ENCODE measurements at regions not wholly inside any gene's neighbourhood (a gene's known extent, or its start where the extent isn't known, plus 50 kb on each side); places are given as distances from the start of the nearest gene placed in this dataset.

- Histone ChIP-seq H3K9me3 (replicated peaks; ENCODE audit: control insufficient read depth, insufficient read depth, low read length) (no peaks in the 10 kb centered on the region), H3K79me2 (ENCODE audit: control insufficient read depth, insufficient read depth, low read length) (no peaks in the 10 kb centered on the region), H3K27me3 (replicated peaks in 1 of 2; ENCODE audit: control insufficient read depth in 2 of 2, insufficient read depth in 2 of 2, low read length in 1 of 2) (0 out of 4 replicates have a peak, but pooled peaks cover 1 to 3% of the 10 kb centered on the region in 2 experiments), H3K36me3 (ENCODE audit: control insufficient read depth in 2 of 2, insufficient read depth in 2 of 2, low read length in 1 of 2) (no peaks in the 10 kb centered on the region), H3K9ac (ENCODE audit: control insufficient read depth, insufficient read depth, low read length) (no peak overlapping the region), H3K4me2 (ENCODE audit: control insufficient read depth, insufficient read depth) (no peak overlapping the region), H4K20me1 (ENCODE audit: control insufficient read depth, insufficient read depth) (no peaks in the 10 kb centered on the region), H3K4me3 (no peak overlapping the region), H3K4me1 (ENCODE audit: control insufficient read depth, insufficient read depth, low read length) (0 out of 2 replicates have a peak, but pooled peaks cover 3% of the 10 kb centered on the region), H2AFZ (ENCODE audit: control insufficient read depth, low read depth, low read length) (no peak overlapping the region), H3K27ac (ENCODE audit: control insufficient read depth, insufficient read depth) (no peak overlapping the region)
- FAIRE-seq (no peak), DNase-seq (ENCODE audit: low read depth, low spot score) (no peak), ATAC-seq (no peak)
- SMC1A ChIA-PET (ENCODE audit: uncharacterized antibody, unreplicated experiment), result interaction anchor here (1.1 to 14.4 kb wide), 3 partner anchors 9 to 118 kb away, joined by 3 to 141 read pairs (median 3); no protein-coding TSS in a partner anchor
- TF ChIP-seq ZNF24 (IDR thresholded peaks at IDR 0.05), result no peak
- 0 out of 2 replicates have a peak, but pooled peaks have one; percentile 7 for TF ChIP-seq RAD21 (IDR thresholded peaks at IDR 0.05; ENCODE audit: insufficient read depth, low read depth, low read length)
- no peak for TF ChIP-seq KLF5 (IDR thresholded peaks at IDR 0.05; ENCODE audit: partially characterized antibody)
- no peak for TF ChIP-seq SUZ12 (IDR thresholded peaks at IDR 0.05; ENCODE audit: unreplicated experiment)
- no peak for TF ChIP-seq CHD4 (IDR thresholded peaks at IDR 0.05)
- TF ChIP-seq KDM1A (IDR thresholded peaks at IDR 0.05; ENCODE audit: borderline replicate concordance), result no peak
- RAD21 ChIA-PET (ENCODE audit: unreplicated experiment), result interaction anchor here (12.5 kb wide), 1 partner anchor 66 kb away, joined by 156 read pairs; no protein-coding TSS in a partner anchor
- WGBS (ENCODE audit: insufficient coverage, insufficient replicate concordance, low lambda C conversion rate, missing lambda C conversion rate), result 46% methylated on average over 9 of the region's 9 CpGs
- in situ Hi-C loops (cut with MboI), result no loop called here
- POLR2A ChIA-PET, result no interaction called here
- no TSS peak for BruUV-seq (replicated peaks)
- CTCF ChIA-PET, result interaction anchor here (1.3 kb wide), 1 partner anchor 8 kb away, joined by 4 read pairs; no protein-coding TSS in a partner anchor
- intact Hi-C loops (cut with micrococcal nuclease; ENCODE audit: unreplicated experiment), result no loop called here
Measured at GRCh38 chr2:16722677-16723076, 57.0 kb upstream of the CYRIA start.

GRCh38 chr2:16722126-16722525, 56.5 kb upstream of the CYRIA start:
- no peak for FAIRE-seq
- H3K79me2 ChIP-seq (ENCODE audit: control insufficient read depth, insufficient read depth, low read length), result no peaks in the 10 kb centered on the region
- no peak for ATAC-seq
- H3K36me3 ChIP-seq (ENCODE audit: control insufficient read depth in 2 of 2, insufficient read depth in 2 of 2, low read length in 1 of 2), result no peaks in the 10 kb centered on the region
- ChIA-PET CTCF (interaction anchor here (1.1 kb wide), 1 partner anchor 108 kb away, joined by 3 read pairs; no protein-coding TSS in a partner anchor), POLR2A (no interaction called here), SMC1A (ENCODE audit: uncharacterized antibody, unreplicated experiment) (interaction anchor here (14.4 kb wide), 1 partner anchor 67 kb away, joined by 141 read pairs; no protein-coding TSS in a partner anchor), RAD21 (ENCODE audit: unreplicated experiment) (interaction anchor here (12.5 kb wide), 1 partner anchor 66 kb away, joined by 156 read pairs; no protein-coding TSS in a partner anchor)
- no peak for DNase-seq (ENCODE audit: low read depth, low spot score)
- no peak overlapping the region for H3K4me2 ChIP-seq (ENCODE audit: control insufficient read depth, insufficient read depth)
- no TSS peak for BruUV-seq (replicated peaks)
- no peak overlapping the region for H2AFZ ChIP-seq (ENCODE audit: control insufficient read depth, low read depth, low read length)
- no peak overlapping the region for H3K9ac ChIP-seq (ENCODE audit: control insufficient read depth, insufficient read depth, low read length)
- in situ Hi-C loops (cut with MboI), result no loop called here
- H3K4me3 ChIP-seq, result no peak overlapping the region
- H3K4me1 ChIP-seq (ENCODE audit: control insufficient read depth, insufficient read depth, low read length), result 0 out of 2 replicates have a peak, but pooled peaks cover 3% of the 10 kb centered on the region
- H4K20me1 ChIP-seq (ENCODE audit: control insufficient read depth, insufficient read depth), result no peaks in the 10 kb centered on the region
- 0 out of 4 replicates have a peak, but pooled peaks cover 1 to 3% of the 10 kb centered on the region in 2 experiments for H3K27me3 ChIP-seq (replicated peaks in 1 of 2; ENCODE audit: control insufficient read depth in 2 of 2, insufficient read depth in 2 of 2, low read length in 1 of 2)
- intact Hi-C loops (cut with micrococcal nuclease; ENCODE audit: unreplicated experiment), result no loop called here
- H3K9me3 ChIP-seq (replicated peaks; ENCODE audit: control insufficient read depth, insufficient read depth, low read length), result no peaks in the 10 kb centered on the region
- H3K27ac ChIP-seq (ENCODE audit: control insufficient read depth, insufficient read depth), result no peak overlapping the region
- TF ChIP-seq POLR2AphosphoS2 (IDR thresholded peaks at IDR 0.05; ENCODE audit: low read depth, low read length) (no peak), EGR1 (IDR thresholded peaks at IDR 0.05; ENCODE audit: borderline replicate concordance in 1 of 2, low read depth in 2 of 2, low read length in 2 of 2) (no peak), ZBTB4 (CRISPR knock-in tag; IDR thresholded peaks at IDR 0.05) (no peak)
- 94% methylated on average over 1 of the region's 1 CpG for WGBS (ENCODE audit: insufficient coverage, insufficient replicate concordance, low lambda C conversion rate, missing lambda C conversion rate)
